GF-D8 (cell line): ENCODE measurements at regions not wholly inside any gene's neighbourhood (a gene's known extent, or its start where the extent isn't known, plus 50 kb on each side); places are given as distances from the start of the nearest gene placed in this dataset.

Experiments used
- DNase-seq: peaks from one replicate; lab custom pipeline; 2025; lab: John Stamatoyannopoulos, UW

- DNase-seq = no peak
These were observed 366.2 kb downstream of the TFAP2A start for GRCh38 chr6:10048370-10049297.

GRCh38 chr6:10042280-10042679, 372.6 kb downstream of the TFAP2A start:
- no peak for DNase-seq

- DNase-seq = no peak
These were observed 381.5 kb downstream of the TFAP2A start for GRCh38 chr6:10033223-10033829.

GRCh38 chr6:10031617-10032016, 383.3 kb downstream of the TFAP2A start:
- no peak for DNase-seq

- no peak for DNase-seq
These were observed 383.8 kb downstream of the TFAP2A start for GRCh38 chr6:10030942-10031537.

- DNase-seq = no peak
These were observed 386.7 kb downstream of the TFAP2A start for GRCh38 chr6:10028222-10028621.

- no peak for DNase-seq
These were observed 395.0 kb downstream of the TFAP2A start for GRCh38 chr6:10019851-10020250.

- DNase-seq = no peak
These were observed 400.3 kb downstream of the TFAP2A start for GRCh38 chr6:10014557-10014956.

- no peak for DNase-seq
These were observed 414.3 kb downstream of the TFAP2A start for GRCh38 chr6:10000551-10000950.

- no peak for DNase-seq
These were observed 415.1 kb downstream of the TFAP2A start for GRCh38 chr6:9999796-10000195.

- no peak for DNase-seq
These were observed 428.6 kb downstream of the TFAP2A start for GRCh38 chr6:9986273-9986672.

- DNase-seq = no peak
These were observed 429.4 kb downstream of the TFAP2A start for GRCh38 chr6:9985481-9985880.

GRCh38 chr6:9984607-9985006, 430.3 kb downstream of the TFAP2A start:
- no peak for DNase-seq

GRCh38 chr6:9983168-9983567, 431.7 kb downstream of the TFAP2A start:
- DNase-seq = no peak

GRCh38 chr6:9982215-9982614, 432.7 kb downstream of the TFAP2A start:
- no peak for DNase-seq

GRCh38 chr6:9979996-9980395, 434.9 kb downstream of the TFAP2A start:
- DNase-seq = no peak

- no peak for DNase-seq
These were observed 436.4 kb downstream of the TFAP2A start for GRCh38 chr6:9978480-9978879.

GRCh38 chr6:9977411-9977810, 437.5 kb downstream of the TFAP2A start:
- DNase-seq = no peak

GRCh38 chr6:9961646-9962045, 453.2 kb downstream of the TFAP2A start:
- DNase-seq = no peak

GRCh38 chr6:9957215-9957759, 457.6 kb downstream of the TFAP2A start:
- no peak for DNase-seq

GRCh38 chr6:9948678-9949077, 466.2 kb downstream of the TFAP2A start:
- no peak for DNase-seq

- DNase-seq = no peak
These were observed 470.9 kb downstream of the TFAP2A start for GRCh38 chr6:9943986-9944385.

GRCh38 chr6:9943026-9943425, 471.8 kb downstream of the TFAP2A start:
- DNase-seq = no peak
